Stomach (tissue), 4 donors: ENCODE measurements at regions not wholly inside any gene's neighbourhood (a gene's known extent, or its start where the extent isn't known, plus 50 kb on each side); places are given as distances from the start of the nearest gene placed in this dataset.

Experiments
- CTCF ChIP-seq, 7 experiments: fragments of 450-650 bp in 4 of 7; fragments of 200-600 bp in 3 of 7; sonication (generic) in 3 of 7; IDR thresholded peaks; one replicate each; pipeline ENCODE4 v1.5.1; 2016 to 2019; ENCODE audit warnings: antibody characterized with exemption in 7 of 7, control low read depth in 2 of 7, mild to moderate bottlenecking in 1 of 7
- EP300 ChIP-seq: sonication (generic); formaldehyde crosslinking; IDR thresholded peaks from one replicate; pipeline ENCODE4 v1.6.1; 2017; ENCODE audit warnings: antibody characterized with exemption

- TF ChIP-seq CTCF (IDR thresholded peaks at IDR 0.05): no peak
- TF ChIP-seq EP300: no peak
Observed at GRCh38 chrX:76920607-76921006, 493.1 kb downstream of the MAGEE1 start.
